Stimulated activated CD4-positive, alpha-beta T cell treated with anti-CD3 and anti-CD28 coated beads, Interleukin-2, amount 100 ng/mL, for 4 hours (primary cell): ENCODE measurements at regions not wholly inside any gene's neighbourhood (a gene's known extent, or its start where the extent isn't known, plus 50 kb on each side); places are given as distances from the start of the nearest gene placed in this dataset.

ENCODE experiments used
- DNase-seq: peaks from one replicate; pipeline ENCODE4 v3.0.0-alpha.2; 2020; ENCODE audit warnings: low read depth

DNA sequence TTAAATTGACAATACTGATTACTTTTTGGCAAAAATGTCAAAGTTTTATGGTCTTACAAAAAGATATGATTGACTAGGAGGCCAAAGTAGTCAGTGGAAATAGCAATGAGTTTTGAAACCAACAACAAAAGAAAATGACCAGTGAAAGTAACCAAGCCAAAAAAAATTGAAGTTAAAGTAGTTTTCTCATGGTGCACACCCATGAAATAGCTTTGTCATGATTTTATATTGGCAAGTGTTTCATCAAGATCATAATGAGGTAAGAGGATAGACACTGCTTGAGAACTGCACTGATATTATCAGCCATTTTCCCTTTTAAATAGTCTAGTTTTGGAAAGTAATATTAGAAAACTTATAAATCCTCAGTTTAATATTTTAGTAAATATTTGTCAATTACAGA, 206.2 kb upstream of the ADAMTS5 start:
- DNase-seq = no peak

DNA sequence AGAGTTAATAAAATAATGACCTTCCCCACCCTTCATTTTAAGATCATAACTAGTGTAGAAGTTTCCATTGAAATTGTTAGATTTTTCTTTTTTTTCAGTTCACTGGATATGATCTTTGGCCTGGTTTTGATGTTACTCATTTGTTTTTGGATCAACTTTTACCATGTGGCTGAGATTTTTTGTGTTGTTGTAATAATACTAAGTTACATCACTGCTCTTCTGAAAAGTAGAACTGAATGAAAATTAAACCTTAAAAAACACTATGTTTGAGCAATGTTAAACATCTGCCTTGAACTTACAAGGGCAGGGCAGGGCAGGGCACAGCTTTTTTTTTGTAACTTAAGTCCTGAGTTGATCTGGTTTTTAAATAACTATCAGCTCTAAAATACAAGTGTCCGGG, 204.8 kb upstream of the ADAMTS5 start:
- no peak for DNase-seq

DNA sequence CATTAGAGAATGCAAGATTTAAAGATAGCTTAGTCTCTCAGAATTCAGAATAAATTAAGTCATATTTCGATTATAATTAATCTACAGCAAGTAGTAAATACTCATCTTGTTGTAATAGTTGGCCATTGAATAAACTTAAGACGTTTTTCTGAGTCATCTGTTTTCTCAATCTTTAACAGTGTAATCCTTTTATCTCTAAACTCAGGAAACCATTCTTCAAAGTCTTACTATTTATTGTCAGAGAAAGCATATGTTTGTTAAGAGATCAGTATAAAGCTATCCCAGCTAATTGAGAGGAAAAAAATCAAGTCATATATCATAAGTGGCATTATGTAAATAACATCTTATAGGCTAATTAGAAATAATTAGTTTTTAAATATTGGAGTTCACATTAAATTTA, 201.2 kb upstream of the ADAMTS5 start:
- no peak for DNase-seq

DNA sequence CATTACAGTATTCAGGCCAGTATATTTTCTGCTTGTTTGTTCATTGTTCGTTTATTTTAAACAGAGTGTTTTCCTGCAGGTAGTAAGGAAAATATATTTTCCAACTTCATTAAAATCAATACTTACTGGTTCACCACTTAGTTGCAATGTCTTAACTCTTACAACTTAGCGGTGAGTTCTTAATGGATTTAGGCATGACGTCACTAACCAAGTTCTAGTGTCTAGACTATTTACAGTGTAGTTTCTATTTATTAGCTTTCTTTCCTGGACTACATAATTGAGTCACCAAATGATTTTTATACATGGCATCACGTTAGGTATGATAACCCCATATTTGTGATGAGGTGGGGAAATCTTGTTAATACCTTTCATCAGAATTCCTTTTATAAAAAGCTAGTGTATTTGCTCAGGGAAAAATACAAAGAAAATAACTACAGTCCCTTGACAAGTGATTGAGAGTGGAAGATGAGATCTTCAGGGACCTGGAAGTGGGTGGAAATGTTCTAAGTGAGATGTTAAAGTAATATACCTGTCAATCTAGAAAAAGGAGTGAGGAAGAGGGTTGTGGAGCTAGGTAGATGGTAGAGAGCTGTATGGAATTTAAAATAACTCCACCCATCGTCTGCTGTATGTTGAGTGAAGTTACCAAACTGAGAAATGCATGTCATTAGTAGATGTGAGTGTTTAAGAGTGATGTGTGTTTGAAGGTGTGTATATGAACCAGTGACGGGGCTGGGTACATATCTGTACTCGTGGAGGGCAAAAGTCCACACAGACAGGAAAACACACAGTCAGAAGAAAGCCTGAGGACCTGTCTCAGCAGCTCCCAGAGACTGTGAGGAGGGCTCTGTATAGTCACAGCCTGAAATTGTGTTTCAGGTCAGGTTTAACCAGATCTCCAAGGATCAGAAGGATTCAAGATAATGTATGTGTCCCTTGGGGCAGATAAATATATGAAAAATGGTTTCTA, 197.6 kb upstream of the ADAMTS5 start:
- DNase-seq = no peak

DNA sequence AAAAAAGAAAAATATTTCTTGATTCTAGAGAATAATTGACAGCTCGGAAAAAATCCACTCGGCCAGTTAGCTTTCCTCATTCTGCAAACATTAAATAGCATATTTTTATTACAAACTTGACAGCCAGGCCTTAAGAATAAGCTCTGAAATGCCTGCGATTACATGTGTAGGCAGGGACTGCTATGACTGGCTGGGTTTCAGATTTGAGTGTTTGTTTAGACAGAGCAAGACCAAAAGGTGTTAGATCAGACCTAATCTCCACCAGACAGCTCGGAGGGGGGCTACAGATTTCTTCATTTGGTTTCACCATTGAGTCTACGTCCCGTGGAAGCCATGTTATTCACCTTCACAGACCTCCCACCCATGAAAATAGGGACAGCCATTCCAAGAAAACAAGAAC, 192.1 kb upstream of the ADAMTS5 start:
- no peak for DNase-seq

DNA sequence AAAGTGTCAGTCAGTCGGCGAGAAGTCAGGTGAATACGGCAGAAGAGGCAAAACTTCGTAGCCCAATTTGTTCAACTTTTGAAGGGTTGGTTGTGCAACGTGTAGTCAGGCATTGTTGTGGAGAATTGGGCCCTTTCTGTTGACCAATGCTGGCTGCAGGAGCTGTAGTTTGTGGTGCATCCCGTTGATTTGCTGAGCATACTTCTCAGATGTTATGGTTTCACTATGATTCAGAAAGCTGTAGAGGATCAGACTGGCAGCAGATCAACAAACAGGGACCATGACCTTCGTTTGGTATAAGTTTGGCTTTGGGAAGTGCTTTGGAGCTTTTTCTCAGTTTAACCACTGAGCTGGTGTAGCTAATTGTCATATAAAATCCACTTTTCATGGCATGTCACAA, 190.2 kb upstream of the ADAMTS5 start:
- no peak for DNase-seq

DNA sequence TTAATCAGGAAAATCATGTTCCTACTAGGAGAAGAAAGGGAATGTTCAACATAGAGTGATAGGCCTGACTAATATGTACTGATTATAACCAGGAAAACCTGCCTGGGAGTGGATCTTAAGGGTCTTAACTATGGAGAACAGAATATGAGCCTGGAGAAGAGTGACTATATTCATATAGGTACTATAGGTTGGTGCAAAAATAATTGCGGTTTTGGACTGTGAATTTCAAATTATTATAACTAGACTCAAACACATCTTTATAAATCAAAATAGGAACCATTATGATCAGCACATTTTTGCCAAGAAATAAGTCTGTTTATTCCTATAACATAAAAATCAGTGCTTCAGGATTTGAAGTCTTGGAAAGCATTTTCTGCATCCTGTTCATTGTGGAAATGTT, 189.8 kb upstream of the ADAMTS5 start:
- DNase-seq = no peak

DNA sequence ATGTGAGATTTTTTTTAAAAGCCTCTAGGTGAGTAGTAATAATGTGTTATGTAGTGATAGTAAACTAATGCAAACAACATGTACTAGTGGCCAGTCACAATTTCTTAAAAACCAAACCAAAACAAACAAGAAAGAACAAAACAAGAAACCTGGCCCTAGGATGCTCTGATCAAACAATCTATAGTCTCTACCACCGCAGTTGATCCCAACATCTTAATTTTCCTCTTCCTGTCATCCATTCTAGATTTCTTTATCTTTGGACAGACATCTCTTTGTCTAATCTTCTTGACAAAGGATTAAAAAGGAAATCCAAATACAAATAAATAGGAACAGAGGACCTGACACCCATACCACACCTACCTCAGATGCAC, 188.2 kb upstream of the ADAMTS5 start:
- DNase-seq = no peak

DNA sequence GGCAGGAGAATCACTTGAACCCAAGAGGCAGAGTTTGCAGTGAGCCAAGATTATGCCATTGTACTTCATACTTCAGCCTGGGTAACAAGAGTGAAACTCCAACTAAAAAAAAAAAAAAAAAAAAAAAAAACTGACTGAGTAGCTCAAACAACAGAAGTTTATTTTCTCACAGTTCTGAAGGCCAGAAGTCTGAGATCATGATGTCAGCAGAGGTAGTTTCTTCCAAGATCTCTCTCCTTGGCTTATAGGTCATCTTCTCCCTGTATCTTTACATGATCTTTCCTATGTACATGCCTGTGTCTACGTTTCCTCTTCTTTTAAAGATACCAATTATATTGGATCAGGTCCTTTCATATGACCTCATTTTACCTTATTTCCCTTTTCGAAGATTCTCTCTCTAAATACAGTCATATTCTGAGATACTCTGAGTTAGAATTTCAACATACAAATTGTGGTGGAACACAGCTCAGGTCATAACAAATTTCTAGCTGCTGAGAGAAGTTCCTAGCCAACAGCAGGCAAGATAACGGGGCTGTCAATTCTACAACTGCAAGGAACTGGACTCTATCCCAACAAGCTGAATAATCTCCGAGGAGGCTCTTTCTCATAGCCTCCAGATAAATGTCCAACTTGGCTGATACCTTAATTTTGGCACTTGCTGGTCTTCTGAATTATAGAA, 187.7 kb upstream of the ADAMTS5 start:
- DNase-seq = no peak

DNA sequence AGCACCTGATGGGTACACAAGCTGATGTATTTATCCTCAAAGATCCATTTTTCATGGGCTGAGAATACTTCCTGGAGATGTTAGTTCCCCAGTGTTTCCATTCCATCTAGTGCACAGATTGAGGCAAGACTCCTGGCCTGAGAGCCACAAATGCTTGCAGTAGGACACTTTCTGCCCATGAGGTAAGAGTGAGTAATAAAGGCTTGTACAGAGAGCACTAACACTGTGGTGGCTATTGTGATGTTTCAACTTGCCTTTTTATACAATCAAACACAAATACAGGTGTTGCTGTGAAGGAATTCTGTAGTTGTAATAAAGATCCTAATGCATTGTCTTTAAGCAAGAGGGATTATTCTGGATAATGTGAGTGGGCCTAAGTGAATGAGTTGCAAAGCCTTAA, 186.1 kb upstream of the ADAMTS5 start:
- DNase-seq = no peak

DNA sequence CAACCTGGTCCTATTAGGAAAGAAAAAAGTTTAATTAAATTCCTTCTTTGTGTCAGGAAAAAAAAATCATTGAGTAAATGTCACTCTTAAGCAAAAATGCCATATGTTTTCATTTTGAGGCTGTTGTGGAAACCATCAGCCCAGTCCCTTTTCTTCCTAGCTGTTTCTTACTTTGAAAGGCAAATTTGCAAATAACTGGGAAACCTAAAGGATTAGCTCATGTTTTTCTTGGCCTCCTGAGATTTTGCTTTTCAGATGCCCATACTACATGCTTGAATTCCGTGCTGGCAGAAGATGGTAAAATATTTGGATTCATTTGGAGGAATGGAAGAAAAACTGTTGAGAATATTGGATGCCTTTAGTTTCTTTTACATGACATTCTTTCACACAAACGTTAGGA, 182.1 kb upstream of the ADAMTS5 start:
- DNase-seq = no peak

DNA sequence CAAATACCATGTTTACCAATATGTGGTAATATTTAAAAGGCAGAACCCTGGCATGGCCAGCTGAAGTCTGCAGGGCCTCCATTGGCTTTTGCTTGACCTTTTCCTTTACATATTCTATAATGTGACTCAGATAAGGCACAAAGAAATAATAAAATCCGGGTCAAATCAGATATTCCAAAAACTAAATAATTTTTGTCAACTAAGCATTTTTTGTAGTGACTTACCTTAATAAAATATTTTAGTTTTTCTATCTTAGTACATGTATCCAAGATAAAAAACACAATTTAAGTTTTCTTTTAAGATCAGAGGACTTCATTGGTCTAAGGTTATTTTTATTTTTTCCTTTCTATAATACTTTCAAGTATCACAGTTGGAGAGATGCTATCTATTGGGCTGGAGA, 179.4 kb upstream of the ADAMTS5 start:
- no peak for DNase-seq

DNA sequence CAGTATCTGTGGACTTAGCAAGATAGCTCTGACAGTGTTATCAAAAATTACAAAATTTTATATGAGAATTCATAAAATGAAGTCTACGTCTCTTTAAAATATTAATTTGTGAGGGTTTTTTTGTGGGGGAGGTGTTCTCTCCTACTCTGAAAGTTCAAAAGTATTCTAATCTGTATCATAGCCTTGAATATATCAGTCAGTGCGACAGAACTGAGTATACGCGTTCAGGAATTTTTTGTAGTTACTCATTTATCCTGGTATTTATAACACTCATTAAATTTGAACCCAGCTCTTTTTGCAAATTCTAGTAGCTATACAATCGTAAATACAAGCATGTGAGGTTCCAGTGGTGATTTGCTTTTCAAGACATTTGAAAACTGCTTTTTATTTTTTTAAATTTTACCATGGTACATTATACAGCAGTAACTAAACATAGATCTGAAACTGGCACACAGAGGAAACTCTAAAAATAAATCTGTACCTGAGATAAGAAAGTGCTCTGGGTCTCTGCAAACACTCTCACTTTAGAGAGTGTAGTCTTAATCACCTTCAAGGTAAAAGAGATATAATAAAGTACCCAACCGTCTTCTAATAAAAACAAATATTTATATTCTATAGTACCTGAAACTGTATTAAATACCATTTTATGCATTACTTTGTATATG, 178.4 kb upstream of the ADAMTS5 start:
- DNase-seq = no peak

DNA sequence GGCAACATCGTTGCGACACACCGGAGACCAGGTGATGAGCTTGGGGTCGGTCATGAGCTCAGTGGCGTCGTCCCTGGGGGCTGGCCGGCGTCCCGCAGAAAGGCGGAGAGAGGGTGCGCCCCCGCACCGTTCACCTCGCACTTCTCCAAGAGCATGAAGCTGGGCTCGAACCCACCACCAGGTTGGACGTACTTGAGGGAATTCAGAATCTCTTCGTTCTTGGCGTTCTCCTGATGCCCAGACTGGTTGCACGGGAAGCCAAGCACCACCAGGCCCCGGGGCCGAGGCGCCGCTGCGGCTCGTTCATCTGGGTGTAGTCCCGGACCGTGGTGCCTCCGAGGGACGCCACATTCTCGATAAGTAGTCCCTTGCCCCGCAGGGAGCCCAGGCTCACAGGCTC, 176.6 kb upstream of the ADAMTS5 start:
- DNase-seq = no peak

DNA sequence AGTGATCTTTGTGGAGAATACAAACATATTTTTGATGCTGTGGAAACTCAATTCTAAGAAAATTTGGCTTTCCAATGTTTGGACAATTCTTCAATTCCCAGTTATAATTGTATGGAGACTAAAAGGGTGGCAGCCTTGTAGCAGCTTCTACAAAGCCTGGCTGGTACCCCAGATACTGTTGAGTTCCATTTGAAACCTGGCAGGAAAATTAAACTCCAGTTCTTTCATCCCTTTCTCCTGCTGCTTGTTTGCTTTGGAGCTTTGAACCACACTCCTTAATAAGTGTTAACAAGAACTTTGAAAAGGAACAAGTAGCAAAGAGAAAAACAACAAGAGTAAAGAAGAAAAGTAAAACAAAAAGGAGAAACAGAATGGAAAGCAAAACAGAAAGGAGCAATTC, 172.6 kb upstream of the ADAMTS5 start:
- DNase-seq = no peak

DNA sequence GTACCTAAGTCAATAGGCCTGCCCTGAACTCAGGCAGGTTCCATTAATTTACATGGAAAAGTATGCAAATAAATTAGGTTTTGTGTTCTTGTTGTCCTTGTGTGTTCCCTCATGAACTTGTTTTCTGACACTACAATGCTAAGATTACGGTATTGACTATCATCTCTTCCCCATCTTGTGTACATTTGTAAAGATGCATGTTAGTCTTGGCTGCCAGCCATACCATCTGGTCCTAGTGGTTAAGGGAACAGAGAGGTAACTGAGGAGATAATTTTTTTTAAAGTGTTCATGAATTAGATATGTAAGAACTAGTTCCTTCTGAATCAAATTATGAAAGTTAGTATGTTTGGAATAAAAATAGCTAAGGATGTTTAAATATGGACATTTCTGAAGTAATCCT, 167.6 kb upstream of the ADAMTS5 start:
- DNase-seq = no peak

DNA sequence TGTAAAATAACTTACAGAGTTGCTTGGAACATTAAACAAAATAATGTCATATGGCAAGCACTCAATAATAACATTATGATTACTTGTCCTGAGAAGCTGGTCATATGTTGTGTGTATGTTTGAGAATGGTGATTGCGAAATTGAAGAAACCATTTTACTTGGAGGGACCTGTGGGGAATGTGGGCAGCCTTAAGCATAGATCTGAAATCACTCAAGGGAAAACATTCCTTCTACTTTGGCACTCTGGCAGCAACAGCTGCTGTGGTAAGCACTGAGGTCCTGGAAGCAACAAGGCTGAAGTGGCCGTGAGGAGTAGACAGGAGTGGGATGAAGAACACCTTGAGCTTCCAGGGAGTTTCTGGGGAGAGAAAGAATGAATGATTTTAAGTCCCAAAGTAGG, 165.4 kb upstream of the ADAMTS5 start:
- DNase-seq = no peak

DNA sequence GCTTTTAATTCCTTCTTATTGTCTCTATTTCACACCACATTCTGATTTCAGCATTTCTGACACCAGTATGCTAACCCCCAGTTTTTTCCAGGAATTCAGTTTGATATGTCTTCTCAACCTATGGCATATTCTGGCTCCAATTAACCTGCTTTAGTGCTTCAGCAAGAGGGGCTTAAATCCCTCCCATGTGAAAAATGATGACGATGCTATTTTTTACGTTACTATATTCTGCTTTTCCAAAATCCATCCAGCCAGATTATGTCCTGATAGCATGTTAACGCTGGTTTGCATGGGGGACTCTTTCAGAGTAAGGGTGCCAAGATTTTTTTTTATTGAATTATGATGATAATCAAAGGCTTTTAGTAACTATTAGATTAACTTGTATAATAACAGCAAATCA, 163.3 kb upstream of the ADAMTS5 start:
- DNase-seq = no peak

DNA sequence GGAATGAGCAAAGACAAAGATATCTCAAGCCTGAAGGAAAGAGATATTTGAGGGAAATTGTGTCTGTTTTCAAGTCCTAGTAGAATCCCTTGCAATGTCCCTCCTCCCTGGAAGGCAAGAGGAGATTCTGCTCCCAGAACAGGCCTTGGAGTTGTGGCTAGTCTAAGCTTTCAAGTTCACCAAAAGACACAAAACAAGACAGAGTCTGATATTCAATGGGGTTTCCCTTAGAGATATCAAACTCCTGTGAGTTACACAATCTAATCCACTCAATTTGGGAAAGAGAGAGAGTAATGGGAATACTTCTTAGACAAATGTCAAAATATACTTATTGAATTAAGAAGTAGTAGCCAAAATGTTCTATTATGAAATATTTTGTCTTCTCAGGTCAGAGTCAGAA, 162.8 kb upstream of the ADAMTS5 start:
- no peak for DNase-seq

DNA sequence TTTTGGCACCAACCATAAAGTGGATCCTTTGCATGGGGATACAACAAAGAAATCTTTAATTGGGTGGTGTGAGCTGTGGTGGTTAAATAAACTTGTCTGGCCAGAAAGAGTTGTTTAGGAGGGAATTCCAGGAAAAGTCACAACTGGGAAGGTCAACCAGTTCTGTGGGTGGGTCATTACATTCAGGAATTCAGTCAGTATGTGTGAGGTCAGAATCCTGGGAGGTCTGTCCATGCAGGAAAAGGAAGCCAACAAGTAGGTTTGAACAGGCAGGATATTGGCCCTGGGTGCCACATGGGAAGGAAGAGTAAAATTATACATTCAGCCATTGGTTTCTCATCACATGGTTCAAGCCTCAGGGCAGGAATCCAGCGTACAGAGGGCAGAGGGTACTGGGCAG, 162.3 kb upstream of the ADAMTS5 start:
- DNase-seq = no peak

DNA sequence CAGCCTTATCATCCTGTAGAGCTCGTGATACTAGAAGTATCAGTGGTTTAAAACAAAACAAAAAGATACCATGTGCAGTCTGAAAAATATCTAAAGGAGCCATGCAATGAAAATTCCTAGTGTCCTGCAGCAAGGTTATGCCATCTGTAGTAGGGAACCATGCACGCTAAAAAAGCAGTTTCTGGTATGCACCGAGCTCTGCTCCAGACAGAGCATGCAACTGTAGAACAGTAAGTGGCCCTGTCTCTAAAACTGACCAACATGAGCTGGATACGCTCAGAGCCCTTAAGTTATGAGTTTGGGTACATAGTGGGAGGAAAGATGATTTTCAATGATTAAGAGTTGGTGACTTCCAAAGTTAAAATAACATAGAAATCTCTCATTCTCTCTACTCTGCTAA, 159.3 kb upstream of the ADAMTS5 start:
- DNase-seq = no peak

DNA sequence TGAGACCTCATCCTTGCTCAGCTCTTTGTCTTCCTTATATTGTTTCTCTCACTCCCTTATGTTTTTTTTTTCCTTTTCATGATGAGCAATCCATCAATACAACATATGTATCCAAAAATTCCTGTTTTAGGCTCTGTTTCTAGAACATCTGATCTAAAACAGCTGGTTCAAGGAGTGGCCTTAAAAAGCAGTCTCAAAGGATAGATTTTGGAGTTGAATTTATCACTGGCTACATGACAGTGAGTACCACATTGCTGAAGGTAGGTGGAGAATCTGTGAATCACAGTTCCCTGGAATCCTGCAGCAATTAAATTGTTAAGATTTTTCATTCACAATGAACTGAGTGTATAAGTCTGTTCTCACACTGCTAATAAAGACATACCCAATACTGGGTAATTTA, 155.8 kb upstream of the ADAMTS5 start:
- DNase-seq = no peak

DNA sequence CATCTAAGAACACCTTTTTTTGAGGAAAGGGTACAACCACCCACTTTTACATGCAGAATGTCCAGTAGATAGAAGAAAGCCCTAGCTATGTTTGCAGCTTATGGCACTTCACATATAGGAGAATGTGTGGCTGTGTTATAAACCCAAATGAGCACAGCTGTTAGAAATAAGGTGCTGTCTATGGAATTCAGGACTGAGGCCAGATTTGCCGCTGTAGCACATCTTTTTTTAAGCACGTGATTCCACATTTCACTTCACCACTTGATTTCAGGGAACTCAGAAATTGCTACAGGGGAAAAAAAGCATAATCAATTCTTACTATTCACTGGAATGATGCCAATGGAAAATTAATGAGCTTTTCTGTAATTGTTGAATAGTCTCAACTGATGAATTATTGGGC, 147.2 kb upstream of the ADAMTS5 start:
- no peak for DNase-seq
